T47D (cell line): ENCODE measurements at regions not wholly inside any gene's neighbourhood (a gene's known extent, or its start where the extent isn't known, plus 50 kb on each side); places are given as distances from the start of the nearest gene placed in this dataset.

Source experiments
- DNase-seq, 2 experiments: peaks; one replicate each; pipeline versions ENCODE4 v3.0.0 to v3.0.0-alpha.2; 2011 to 2012; ENCODE audit warnings: low read depth in 1 of 2, low spot score in 1 of 2
- JUND ChIP-seq: IDR thresholded peaks from 2 replicates; pipeline ENCODE4 v1.6.1; 2012; ENCODE audit warnings: low read depth
- in situ Hi-C: cut with HindIII; loops from 2 replicates; pipeline ENCODE4 v1.10.0; 2016; ENCODE audit warnings: low sequenced_read_pairs, low pct_unique_long_range_greater_than_20kb

GRCh38 chr1:59220356-59220755, 76.5 kb upstream of the FGGY start:
- DNase-seq = peak in 1 of 2 experiments; percentile 12
- TF ChIP-seq JUND = no peak
- in situ Hi-C loops = no loop called here

GRCh38 chr1:59223198-59223597, 73.7 kb upstream of the FGGY start:
- in situ Hi-C loops = no loop called here
- no peak for TF ChIP-seq JUND
- DNase-seq = no peak

- DNase-seq = no peak
- in situ Hi-C loops = no loop called here
- TF ChIP-seq JUND = no peak
Measured at GRCh38 chr1:59223989-59224634, 72.8 kb upstream of the FGGY start.

GRCh38 chr1:59225594-59226316, 71.1 kb upstream of the FGGY start:
- in situ Hi-C loops = no loop called here
- no peak for DNase-seq
- no peak for TF ChIP-seq JUND

- no peak for DNase-seq
- in situ Hi-C loops = no loop called here
- no peak for TF ChIP-seq JUND
Measured at GRCh38 chr1:59229138-59229537, 67.8 kb upstream of the FGGY start.

GRCh38 chr1:59230622-59231021, 66.3 kb upstream of the FGGY start:
- DNase-seq = no peak
- no peak for TF ChIP-seq JUND
- in situ Hi-C loops = no loop called here

- TF ChIP-seq JUND = no peak
- DNase-seq = no peak
- in situ Hi-C loops = no loop called here
Measured at GRCh38 chr1:59232216-59232615, 64.7 kb upstream of the FGGY start.

- no peak for TF ChIP-seq JUND
- no peak for DNase-seq
- in situ Hi-C loops = no loop called here
Measured at GRCh38 chr1:59233444-59233843, 63.5 kb upstream of the FGGY start.

GRCh38 chr1:59236721-59237545, 60.0 kb upstream of the FGGY start:
- in situ Hi-C loops = no loop called here
- no peak for DNase-seq
- no peak for TF ChIP-seq JUND

GRCh38 chr1:59237900-59238299, 59.0 kb upstream of the FGGY start:
- in situ Hi-C loops = no loop called here
- no peak for TF ChIP-seq JUND
- DNase-seq = no peak

- in situ Hi-C loops = no loop called here
- no peak for TF ChIP-seq JUND
- no peak for DNase-seq
Measured at GRCh38 chr1:59238333-59238934, 58.5 kb upstream of the FGGY start.

GRCh38 chr1:59238993-59239392, 57.9 kb upstream of the FGGY start:
- in situ Hi-C loops = no loop called here

More at GRCh38 chr1:59238993-59239392, 57.9 kb upstream of the FGGY start:
- no peak for TF ChIP-seq JUND
- no peak for DNase-seq
